Neuronal stem cell (in vitro differentiated cells): ENCODE measurements at regions not wholly inside any gene's neighbourhood (a gene's known extent, or its start where the extent isn't known, plus 50 kb on each side); places are given as distances from the start of the nearest gene placed in this dataset.

Experiments used
- DNase-seq: peaks from one replicate; pipeline ENCODE4 v3.0.0-alpha.2; 2013; ENCODE audit warnings: low spot score
- H2AFZ ChIP-seq: one replicate; pipeline ENCODE4 v1.6.1; 2013; ENCODE audit warnings: mild to moderate bottlenecking, low read length, inconsistent platforms
- H2AK5ac ChIP-seq: 2 replicates; pipeline ENCODE4 v1.6.1; 2013; ENCODE audit warnings: low read depth, mild to moderate bottlenecking, inconsistent platforms, low read length, moderate library complexity, mixed read lengths
- H2BK120ac ChIP-seq: 2 replicates; pipeline ENCODE4 v1.6.1; 2013; ENCODE audit warnings: low read depth, mild to moderate bottlenecking, inconsistent platforms, low read length, moderate library complexity, mixed read lengths
- H2BK12ac ChIP-seq: one replicate; pipeline ENCODE4 v1.6.1; 2013; ENCODE audit warnings: low read length, inconsistent platforms
- H2BK15ac ChIP-seq: 2 replicates; pipeline ENCODE4 v1.6.1; 2013; ENCODE audit warnings: mild to moderate bottlenecking, low read length, inconsistent platforms, mixed read lengths
- H2BK5ac ChIP-seq: one replicate; pipeline ENCODE4 v1.6.1; 2013; ENCODE audit warnings: inconsistent platforms, mild to moderate bottlenecking, low read length, moderate library complexity
- H3K14ac ChIP-seq: one replicate; pipeline ENCODE4 v1.6.1; 2013; ENCODE audit warnings: low read length, inconsistent platforms
- H3K18ac ChIP-seq: 2 replicates; pipeline ENCODE4 v1.6.1; 2013; ENCODE audit warnings: low read length, inconsistent platforms
- H3K23ac ChIP-seq: 2 replicates; pipeline ENCODE4 v1.6.1; 2013; ENCODE audit warnings: low read depth, mild to moderate bottlenecking, mixed read lengths, low read length, inconsistent platforms; ENCODE audit not compliant: poor library complexity
- H3K27ac ChIP-seq: replicated peaks from 3 replicates; pipeline ENCODE4 v1.5.1; 2013; ENCODE audit warnings: low read length, inconsistent platforms
- H3K27me3 ChIP-seq, 3 experiments: 2 replicates each; pipeline ENCODE4 v1.6.1; 2013; ENCODE audit warnings: low read length in 3 of 3, mild to moderate bottlenecking in 2 of 3, inconsistent platforms in 1 of 3, low read depth in 1 of 3, mixed read lengths in 1 of 3, moderate library complexity in 1 of 3; ENCODE audit not compliant: control insufficient read depth in 3 of 3, insufficient read depth in 3 of 3
- H3K36me3 ChIP-seq, 2 donors: replicated peaks in 1 of 2; 2 replicates each; pipeline ENCODE4 v1.6.1; 2013; ENCODE audit warnings: low read length in 2 of 2; ENCODE audit not compliant: control insufficient read depth in 2 of 2, insufficient read depth in 2 of 2
- H3K4ac ChIP-seq: 2 replicates; pipeline ENCODE4 v1.6.1; 2013; ENCODE audit warnings: inconsistent platforms, mild to moderate bottlenecking, low read length, moderate library complexity
- H3K4me1 ChIP-seq, 2 donors: 1 replicate in 1 of 2; 2 replicates in 1 of 2; pipeline ENCODE4 v1.6.1; 2013; ENCODE audit warnings: low read length in 2 of 2, low read depth in 1 of 2; ENCODE audit not compliant: control insufficient read depth in 2 of 2, insufficient read depth in 1 of 2
- H3K4me2 ChIP-seq: one replicate; pipeline ENCODE4 v1.6.1; 2013; ENCODE audit warnings: mild to moderate bottlenecking, low read length, inconsistent platforms; ENCODE audit not compliant: insufficient read depth, poor library complexity, severe bottlenecking
- H3K4me3 ChIP-seq, 2 donors: 2 replicates each; pipeline ENCODE4 v1.5.1; 2013; ENCODE audit warnings: low read length in 2 of 2, mild to moderate bottlenecking in 2 of 2, inconsistent platforms in 1 of 2, moderate library complexity in 1 of 2
- H3K79me1 ChIP-seq: one replicate; pipeline ENCODE4 v1.6.1; 2013; ENCODE audit warnings: low read depth, mild to moderate bottlenecking, inconsistent platforms, low read length, moderate library complexity
- H3K9ac ChIP-seq: one replicate; pipeline ENCODE4 v1.6.1; 2013; ENCODE audit warnings: mild to moderate bottlenecking, low read depth, low read length, inconsistent platforms; ENCODE audit not compliant: poor library complexity
- H3K9me3 ChIP-seq, 2 donors: replicated peaks in 1 of 2; 2 replicates each; pipeline versions ENCODE3 to v1.6.1; 2013; ENCODE audit warnings: low read length in 2 of 2, mild to moderate bottlenecking in 2 of 2, inconsistent platforms in 1 of 2, low read depth in 1 of 2, mixed read lengths in 1 of 2, moderate library complexity in 1 of 2; ENCODE audit not compliant: control insufficient read depth in 2 of 2, insufficient read depth in 1 of 2
- H4K8ac ChIP-seq: one replicate; pipeline ENCODE4 v1.6.1; 2013; ENCODE audit warnings: low read depth, mild to moderate bottlenecking, inconsistent platforms, low read length, moderate library complexity
- H4K91ac ChIP-seq: one replicate; pipeline ENCODE4 v1.6.1; 2013; ENCODE audit warnings: low read length, low read depth, mild to moderate bottlenecking, inconsistent platforms; ENCODE audit not compliant: poor library complexity
- WGBS, 2 donors: extraction: QIAGEN DNeasy Blood & Tissue Kit; methylation state at CpG; one replicate each; pipeline ENCODE4 v1.1.7; 2013; ENCODE audit warnings: missing lambda C conversion rate in 2 of 2, mixed read lengths in 1 of 2; ENCODE audit not compliant: insufficient read length in 2 of 2, insufficient replicate concordance in 1 of 2; ENCODE audit errors: extremely low coverage in 2 of 2; 5-methylcytosine and 5-hydroxymethylcytosine counted together

GRCh38 chr14:101007765-101008164 is 104.2 kb upstream of the RTL1 start:
- Histone ChIP-seq H2AK5ac (peak overlapping the region; percentile 21), H4K8ac (peak overlapping the region; percentile 43), H3K9ac (peak overlapping the region; percentile 61), H2BK120ac (no peak overlapping the region), H4K91ac (no peak overlapping the region), H3K79me1 (no peaks in the 10 kb centered on the region), H3K9me3 (peaks cover 0 to 6% of the 10 kb centered on the region in 2 donors), H3K14ac (no peak overlapping the region), H3K4me2 (no peak overlapping the region), H3K4ac (no peak overlapping the region), H3K23ac (no peak overlapping the region), H3K18ac (no peak overlapping the region), H2BK15ac (no peak overlapping the region), H3K27me3 (peaks cover 0 to 6% (median 0%) of the 10 kb centered on the region in 3 experiments), H2BK5ac (no peak overlapping the region), H2BK12ac (no peak overlapping the region), H3K4me1 (peaks cover 0 to 2% of the 10 kb centered on the region in 2 donors), H3K36me3 (no peaks in the 10 kb centered on the region), H3K27ac (no peak overlapping the region), H3K4me3 (no peak overlapping the region), H2AFZ (no peak overlapping the region)
- DNase-seq = no peak
- no CpG with 5 or more reads among the region's 4 CpGs for WGBS, 2 donors

- peak overlapping the region; percentile 43 for H4K8ac ChIP-seq
- H2BK15ac ChIP-seq = no peak overlapping the region
- no peaks in the 10 kb centered on the region for H3K36me3 ChIP-seq
Measured at GRCh38 chr14:101008196-101008595, 104.7 kb upstream of the RTL1 start.

GRCh38 chr14:101008631-101009336 is 105.3 kb upstream of the RTL1 start:
- Histone ChIP-seq H3K27ac (no peak overlapping the region), H3K4me3 (no peak overlapping the region), H3K9ac (no peak overlapping the region), H3K4me1 (peaks cover 0 to 2% of the 10 kb centered on the region in 2 donors), H3K14ac (no peak overlapping the region), H3K79me1 (no peaks in the 10 kb centered on the region), H2BK15ac (no peak overlapping the region), H2BK5ac (no peak overlapping the region), H2AFZ (no peak overlapping the region), H3K9me3 (peaks cover 0 to 6% of the 10 kb centered on the region in 2 donors), H2BK12ac (no peak overlapping the region), H3K4me2 (no peak overlapping the region), H3K18ac (peak overlapping the region; percentile 66), H3K36me3 (no peaks in the 10 kb centered on the region), H3K23ac (no peak overlapping the region), H4K91ac (no peak overlapping the region), H3K4ac (no peak overlapping the region), H2AK5ac (peak overlapping the region; percentile 49), H2BK120ac (no peak overlapping the region), H3K27me3 (peaks cover 0 to 6% (median 0%) of the 10 kb centered on the region in 3 experiments), H4K8ac (no peak overlapping the region)
- no CpG with 5 or more reads among the region's 9 CpGs for WGBS, 2 donors
- DNase-seq = no peak

More at GRCh38 chr14:101008196-101008595, 104.7 kb upstream of the RTL1 start:
- H3K4me1 ChIP-seq = peaks cover 0 to 2% of the 10 kb centered on the region in 2 donors
- H3K27me3 ChIP-seq = peaks cover 0 to 6% (median 0%) of the 10 kb centered on the region in 3 experiments
- no peak overlapping the region for H3K23ac ChIP-seq
- H3K9me3 ChIP-seq = peaks cover 0 to 6% of the 10 kb centered on the region in 2 donors
- whole genome bisulfite sequencing, 2 donors = no CpG with 5 or more reads among the region's 13 CpGs
- H3K18ac ChIP-seq = no peak overlapping the region
- DNase-seq = no peak
- H3K79me1 ChIP-seq = no peaks in the 10 kb centered on the region
- H2BK120ac ChIP-seq = no peak overlapping the region
- H2AFZ ChIP-seq = no peak overlapping the region
- no peak overlapping the region for H3K14ac ChIP-seq
- no peak overlapping the region for H3K27ac ChIP-seq
- no peak overlapping the region for H3K4ac ChIP-seq
- no peak overlapping the region for H4K91ac ChIP-seq
- H2AK5ac ChIP-seq = peak overlapping the region; percentile 21
- H3K9ac ChIP-seq = peak overlapping the region; percentile 61
- no peak overlapping the region for H2BK5ac ChIP-seq
- H3K4me3 ChIP-seq = no peak overlapping the region
- H3K4me2 ChIP-seq = no peak overlapping the region
- no peak overlapping the region for H2BK12ac ChIP-seq

GRCh38 chr14:101009531-101009930 is 106.0 kb upstream of the RTL1 start:
- Histone ChIP-seq H2AFZ (no peak overlapping the region), H3K4me2 (no peak overlapping the region), H4K8ac (no peak overlapping the region), H2AK5ac (no peak overlapping the region), H2BK5ac (no peak overlapping the region), H3K23ac (peak overlapping the region; percentile 22), H4K91ac (no peak overlapping the region), H3K27ac (no peak overlapping the region), H3K36me3 (no peaks in the 10 kb centered on the region), H3K4ac (no peak overlapping the region), H3K4me3 (no peak overlapping the region), H2BK15ac (no peak overlapping the region), H3K14ac (no peak overlapping the region), H3K4me1 (peaks cover 0 to 2% of the 10 kb centered on the region in 2 donors), H3K9ac (no peak overlapping the region), H3K18ac (no peak overlapping the region), H3K9me3 (peaks cover 0 to 6% of the 10 kb centered on the region in 2 donors), H2BK12ac (no peak overlapping the region), H2BK120ac (no peak overlapping the region), H3K27me3 (peaks cover 0 to 6% (median 0%) of the 10 kb centered on the region in 3 experiments), H3K79me1 (no peaks in the 10 kb centered on the region)
- DNase-seq = no peak
- no CpG with 5 or more reads among the region's 5 CpGs for WGBS, 2 donors
